GM23338 (cell line): ENCODE measurements at regions not wholly inside any gene's neighbourhood (a gene's known extent, or its start where the extent isn't known, plus 50 kb on each side); places are given as distances from the start of the nearest gene placed in this dataset.

ENCODE experiments used
- ATAC-seq: fragments of 200-7000 bp; cut with Tn5 transposase; 3 replicates; pipeline ENCODE4 v1.9.1; 2020
- DNase-seq: peaks from one replicate; pipeline ENCODE4 v3.0.0-alpha.2; 2015; ENCODE audit warnings: low spot score
- H2AFZ ChIP-seq: fragments of 200-600 bp; sonication (generic); 2 replicates; pipeline ENCODE4 v1.8.0; 2016; ENCODE audit warnings: antibody characterized with exemption, mild to moderate bottlenecking, moderate library complexity
- H3F3A ChIP-seq: fragments of 200-600 bp; sonication (generic); replicated peaks from 2 replicates; pipeline ENCODE4 v1.8.0; 2017; ENCODE audit warnings: antibody characterized with exemption, mixed run types, low read depth
- H3K27ac ChIP-seq: fragments of 200-600 bp; sonication (generic); 2 replicates; pipeline ENCODE4 v1.6.1; 2016; ENCODE audit warnings: low read depth
- H3K27me3 ChIP-seq: fragments of 200-600 bp; sonication (generic); 2 replicates; pipeline ENCODE4 v1.8.0; 2016; ENCODE audit warnings: mild to moderate bottlenecking, mixed run types, moderate library complexity; ENCODE audit not compliant: insufficient read depth
- H3K36me3 ChIP-seq: fragments of 200-600 bp; sonication (generic); 2 replicates; pipeline ENCODE4 v1.8.0; 2016; ENCODE audit warnings: mild to moderate bottlenecking; ENCODE audit not compliant: insufficient read depth
- H3K4me1 ChIP-seq: fragments of 200-600 bp; sonication (generic); 2 replicates; pipeline ENCODE4 v1.8.0; 2016; ENCODE audit warnings: mild to moderate bottlenecking, moderate library complexity; ENCODE audit not compliant: insufficient read depth
- H3K4me2 ChIP-seq: fragments of 200-600 bp; sonication (generic); 2 replicates; pipeline ENCODE4 v1.7.1; 2017; ENCODE audit warnings: mixed run types
- H3K4me3 ChIP-seq: fragments of 200-600 bp; sonication (generic); 2 replicates; pipeline ENCODE4 v1.6.1; 2016; ENCODE audit warnings: mixed run types
- H3K79me2 ChIP-seq: fragments of 200-600 bp; sonication (generic); replicated peaks from 2 replicates; pipeline ENCODE4 v1.8.0; 2017; ENCODE audit warnings: mild to moderate bottlenecking; ENCODE audit not compliant: insufficient read depth
- H3K9me2 ChIP-seq: fragments of 200-600 bp; sonication (generic); 2 replicates; pipeline ENCODE4 v1.8.0; 2017; ENCODE audit not compliant: insufficient read depth
- H4K20me1 ChIP-seq: fragments of 200-600 bp; sonication (generic); replicated peaks from 2 replicates; pipeline ENCODE4 v1.8.0; 2017; ENCODE audit warnings: mild to moderate bottlenecking; ENCODE audit not compliant: insufficient read depth
- H3K27ac Mint-ChIP-seq: 2 replicates; pipeline ENCODE4 v1.8.0; 2020; ENCODE audit warnings: inconsistent platforms, mild to moderate bottlenecking, moderate library complexity, mixed read lengths
- H3K27me3 Mint-ChIP-seq: 3 replicates; pipeline ENCODE4 v1.8.0; 2022; ENCODE audit warnings: low read depth, mild to moderate bottlenecking, moderate library complexity, mixed read lengths, inconsistent platforms; ENCODE audit not compliant: insufficient read depth, poor library complexity
- H3K36me3 Mint-ChIP-seq: 3 replicates; pipeline ENCODE4 v1.8.0; 2021; ENCODE audit warnings: low read depth, mild to moderate bottlenecking, inconsistent platforms, moderate library complexity, mixed read lengths
- H3K4me1 Mint-ChIP-seq: 3 replicates; pipeline ENCODE4 v1.8.0; 2020; ENCODE audit warnings: mild to moderate bottlenecking, inconsistent platforms, mixed read lengths
- H3K4me3 Mint-ChIP-seq: 3 replicates; pipeline ENCODE4 v1.8.0; 2021; ENCODE audit warnings: moderate library complexity, mild to moderate bottlenecking, inconsistent platforms, mixed read lengths
- H3K9me3 Mint-ChIP-seq: 3 replicates; pipeline ENCODE4 v1.8.0; 2020; ENCODE audit warnings: moderate library complexity, mild to moderate bottlenecking, inconsistent platforms, mixed read lengths
- ETS1 ChIP-seq: IDR thresholded peaks from 2 replicates; pipeline ENCODE4 v1.6.1; 2016; ENCODE audit warnings: antibody characterized with exemption
- EZH2 ChIP-seq: fragments of 200-600 bp; sonication (generic); IDR thresholded peaks from one replicate; pipeline ENCODE4 v1.8.0; 2017; ENCODE audit warnings: antibody characterized with exemption, mild to moderate bottlenecking, low read depth; ENCODE audit not compliant: unreplicated experiment
- EZH2phosphoT487 ChIP-seq: fragments of 200-600 bp; sonication (generic); IDR thresholded peaks from one replicate; pipeline ENCODE4 v1.8.1; 2018; ENCODE audit warnings: antibody characterized with exemption; ENCODE audit not compliant: unreplicated experiment
- JUNB ChIP-seq: IDR thresholded peaks from one replicate; pipeline ENCODE4 v1.6.1; 2016; ENCODE audit warnings: antibody characterized with exemption; ENCODE audit not compliant: unreplicated experiment
- NANOG ChIP-seq: IDR thresholded peaks from 2 replicates; pipeline ENCODE4 v1.6.1; 2016; ENCODE audit warnings: antibody characterized with exemption, borderline replicate concordance
- POLR2AphosphoS5 ChIP-seq: IDR thresholded peaks from 2 replicates; pipeline ENCODE4 v1.6.1; 2016; ENCODE audit warnings: antibody characterized with exemption, low read depth
- ZNF331 ChIP-seq: fragments of 250-450 bp; sonication (Bioruptor Pico); IDR thresholded peaks from 2 replicates; pipeline ENCODE4 v1.5.0; 2020; ENCODE audit warnings: low read depth, mild to moderate bottlenecking, moderate library complexity
- TF ChIP-seq, protein P1 (sequence below): IDR thresholded peaks from one replicate; pipeline ENCODE4 v1.6.1; 2018; ENCODE audit warnings: antibody characterized with exemption; ENCODE audit not compliant: unreplicated experiment
- TF ChIP-seq, protein P2 (sequence below): fragments of 250-450 bp; sonication (Bioruptor Pico); IDR thresholded peaks from 2 replicates; pipeline ENCODE4 v1.5.0; 2020; ENCODE audit warnings: mild to moderate bottlenecking, moderate library complexity
- TF ChIP-seq, protein P3 (sequence below), 2 experiments: fragments of 200-600 bp in 1 of 2; sonication (generic) in 1 of 2; conservative IDR thresholded peaks; 2 replicates each; pipeline versions ENCODE4 v1.5.1 to v1.6.1; 2016 to 2017; ENCODE audit warnings: antibody characterized with exemption in 2 of 2, low read depth in 2 of 2, mild to moderate bottlenecking in 2 of 2, moderate library complexity in 1 of 2

DNA sequence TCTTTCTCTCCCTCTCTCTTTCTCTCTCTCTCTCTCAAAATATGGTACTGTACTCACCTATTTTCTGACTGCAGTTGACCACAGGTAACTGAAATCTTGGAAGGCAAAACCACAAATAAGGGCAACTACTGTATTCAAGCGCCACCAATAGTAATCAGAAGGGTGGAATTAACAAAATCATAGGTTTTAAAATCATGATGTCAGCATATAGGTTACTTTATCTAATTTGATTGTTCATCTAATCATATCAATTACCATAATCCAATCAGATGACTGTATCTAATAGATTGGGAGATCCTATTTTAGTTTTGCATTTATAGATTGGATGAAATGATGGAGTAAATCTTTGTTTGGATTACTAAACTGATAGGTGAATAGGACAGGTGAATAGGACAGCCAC, 155.8 kb upstream of the KITLG start:
- Histone ChIP-seq H2AFZ (no peak overlapping the region), H4K20me1 (no peaks in the 10 kb centered on the region), H3K4me3 (no peak overlapping the region), H3K4me2 (no peak overlapping the region), H3F3A (no peaks in the 10 kb centered on the region), H3K79me2 (no peaks in the 10 kb centered on the region), H3K9me2 (no peaks in the 10 kb centered on the region), H3K27ac (no peak overlapping the region), H3K4me1 (peaks cover 3% of the 10 kb centered on the region; the same call in 1 of the 2 replicates), H3K27me3 (no peaks in the 10 kb centered on the region), H3K36me3 (no peaks in the 10 kb centered on the region)
- Mint-ChIP-seq H3K9me3 (no peaks in the 10 kb centered on the region; the same call in 2 of the 3 replicates), H3K27me3 (no peaks in the 10 kb centered on the region), H3K27ac (no peak overlapping the region), H3K4me3 (no peak overlapping the region), H3K4me1 (peaks cover 9% of the 10 kb centered on the region), H3K36me3 (no peaks in the 10 kb centered on the region)
- no peak for ATAC-seq
- no peak for TF ChIP-seq EZH2phosphoT487
- DNase-seq, result no peak

- Histone ChIP-seq H3K27me3 (no peaks in the 10 kb centered on the region), H3K79me2 (no peaks in the 10 kb centered on the region), H3K9me2 (no peaks in the 10 kb centered on the region), H3K36me3 (no peaks in the 10 kb centered on the region), H4K20me1 (no peaks in the 10 kb centered on the region), H3K4me2 (no peak overlapping the region), H3K4me3 (no peak overlapping the region), H3K4me1 (peaks cover 3% of the 10 kb centered on the region; the same call in 1 of the 2 replicates), H3F3A (no peaks in the 10 kb centered on the region), H3K27ac (no peak overlapping the region), H2AFZ (no peak overlapping the region)
- H3K4me3 Mint-ChIP-seq, result no peak overlapping the region
- H3K27me3 Mint-ChIP-seq, result no peaks in the 10 kb centered on the region
- DNase-seq, result no peak
- no peaks in the 10 kb centered on the region for H3K36me3 Mint-ChIP-seq
- H3K27ac Mint-ChIP-seq, result peak overlapping the region; percentile 68
- H3K9me3 Mint-ChIP-seq, result no peaks in the 10 kb centered on the region
- no peak for ATAC-seq
- H3K4me1 Mint-ChIP-seq, result peaks cover 9% of the 10 kb centered on the region
- TF ChIP-seq, protein P1, sequence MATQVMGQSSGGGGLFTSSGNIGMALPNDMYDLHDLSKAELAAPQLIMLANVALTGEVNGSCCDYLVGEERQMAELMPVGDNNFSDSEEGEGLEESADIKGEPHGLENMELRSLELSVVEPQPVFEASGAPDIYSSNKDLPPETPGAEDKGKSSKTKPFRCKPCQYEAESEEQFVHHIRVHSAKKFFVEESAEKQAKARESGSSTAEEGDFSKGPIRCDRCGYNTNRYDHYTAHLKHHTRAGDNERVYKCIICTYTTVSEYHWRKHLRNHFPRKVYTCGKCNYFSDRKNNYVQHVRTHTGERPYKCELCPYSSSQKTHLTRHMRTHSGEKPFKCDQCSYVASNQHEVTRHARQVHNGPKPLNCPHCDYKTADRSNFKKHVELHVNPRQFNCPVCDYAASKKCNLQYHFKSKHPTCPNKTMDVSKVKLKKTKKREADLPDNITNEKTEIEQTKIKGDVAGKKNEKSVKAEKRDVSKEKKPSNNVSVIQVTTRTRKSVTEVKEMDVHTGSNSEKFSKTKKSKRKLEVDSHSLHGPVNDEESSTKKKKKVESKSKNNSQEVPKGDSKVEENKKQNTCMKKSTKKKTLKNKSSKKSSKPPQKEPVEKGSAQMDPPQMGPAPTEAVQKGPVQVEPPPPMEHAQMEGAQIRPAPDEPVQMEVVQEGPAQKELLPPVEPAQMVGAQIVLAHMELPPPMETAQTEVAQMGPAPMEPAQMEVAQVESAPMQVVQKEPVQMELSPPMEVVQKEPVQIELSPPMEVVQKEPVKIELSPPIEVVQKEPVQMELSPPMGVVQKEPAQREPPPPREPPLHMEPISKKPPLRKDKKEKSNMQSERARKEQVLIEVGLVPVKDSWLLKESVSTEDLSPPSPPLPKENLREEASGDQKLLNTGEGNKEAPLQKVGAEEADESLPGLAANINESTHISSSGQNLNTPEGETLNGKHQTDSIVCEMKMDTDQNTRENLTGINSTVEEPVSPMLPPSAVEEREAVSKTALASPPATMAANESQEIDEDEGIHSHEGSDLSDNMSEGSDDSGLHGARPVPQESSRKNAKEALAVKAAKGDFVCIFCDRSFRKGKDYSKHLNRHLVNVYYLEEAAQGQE, result no peak
- TF ChIP-seq, protein P2, sequence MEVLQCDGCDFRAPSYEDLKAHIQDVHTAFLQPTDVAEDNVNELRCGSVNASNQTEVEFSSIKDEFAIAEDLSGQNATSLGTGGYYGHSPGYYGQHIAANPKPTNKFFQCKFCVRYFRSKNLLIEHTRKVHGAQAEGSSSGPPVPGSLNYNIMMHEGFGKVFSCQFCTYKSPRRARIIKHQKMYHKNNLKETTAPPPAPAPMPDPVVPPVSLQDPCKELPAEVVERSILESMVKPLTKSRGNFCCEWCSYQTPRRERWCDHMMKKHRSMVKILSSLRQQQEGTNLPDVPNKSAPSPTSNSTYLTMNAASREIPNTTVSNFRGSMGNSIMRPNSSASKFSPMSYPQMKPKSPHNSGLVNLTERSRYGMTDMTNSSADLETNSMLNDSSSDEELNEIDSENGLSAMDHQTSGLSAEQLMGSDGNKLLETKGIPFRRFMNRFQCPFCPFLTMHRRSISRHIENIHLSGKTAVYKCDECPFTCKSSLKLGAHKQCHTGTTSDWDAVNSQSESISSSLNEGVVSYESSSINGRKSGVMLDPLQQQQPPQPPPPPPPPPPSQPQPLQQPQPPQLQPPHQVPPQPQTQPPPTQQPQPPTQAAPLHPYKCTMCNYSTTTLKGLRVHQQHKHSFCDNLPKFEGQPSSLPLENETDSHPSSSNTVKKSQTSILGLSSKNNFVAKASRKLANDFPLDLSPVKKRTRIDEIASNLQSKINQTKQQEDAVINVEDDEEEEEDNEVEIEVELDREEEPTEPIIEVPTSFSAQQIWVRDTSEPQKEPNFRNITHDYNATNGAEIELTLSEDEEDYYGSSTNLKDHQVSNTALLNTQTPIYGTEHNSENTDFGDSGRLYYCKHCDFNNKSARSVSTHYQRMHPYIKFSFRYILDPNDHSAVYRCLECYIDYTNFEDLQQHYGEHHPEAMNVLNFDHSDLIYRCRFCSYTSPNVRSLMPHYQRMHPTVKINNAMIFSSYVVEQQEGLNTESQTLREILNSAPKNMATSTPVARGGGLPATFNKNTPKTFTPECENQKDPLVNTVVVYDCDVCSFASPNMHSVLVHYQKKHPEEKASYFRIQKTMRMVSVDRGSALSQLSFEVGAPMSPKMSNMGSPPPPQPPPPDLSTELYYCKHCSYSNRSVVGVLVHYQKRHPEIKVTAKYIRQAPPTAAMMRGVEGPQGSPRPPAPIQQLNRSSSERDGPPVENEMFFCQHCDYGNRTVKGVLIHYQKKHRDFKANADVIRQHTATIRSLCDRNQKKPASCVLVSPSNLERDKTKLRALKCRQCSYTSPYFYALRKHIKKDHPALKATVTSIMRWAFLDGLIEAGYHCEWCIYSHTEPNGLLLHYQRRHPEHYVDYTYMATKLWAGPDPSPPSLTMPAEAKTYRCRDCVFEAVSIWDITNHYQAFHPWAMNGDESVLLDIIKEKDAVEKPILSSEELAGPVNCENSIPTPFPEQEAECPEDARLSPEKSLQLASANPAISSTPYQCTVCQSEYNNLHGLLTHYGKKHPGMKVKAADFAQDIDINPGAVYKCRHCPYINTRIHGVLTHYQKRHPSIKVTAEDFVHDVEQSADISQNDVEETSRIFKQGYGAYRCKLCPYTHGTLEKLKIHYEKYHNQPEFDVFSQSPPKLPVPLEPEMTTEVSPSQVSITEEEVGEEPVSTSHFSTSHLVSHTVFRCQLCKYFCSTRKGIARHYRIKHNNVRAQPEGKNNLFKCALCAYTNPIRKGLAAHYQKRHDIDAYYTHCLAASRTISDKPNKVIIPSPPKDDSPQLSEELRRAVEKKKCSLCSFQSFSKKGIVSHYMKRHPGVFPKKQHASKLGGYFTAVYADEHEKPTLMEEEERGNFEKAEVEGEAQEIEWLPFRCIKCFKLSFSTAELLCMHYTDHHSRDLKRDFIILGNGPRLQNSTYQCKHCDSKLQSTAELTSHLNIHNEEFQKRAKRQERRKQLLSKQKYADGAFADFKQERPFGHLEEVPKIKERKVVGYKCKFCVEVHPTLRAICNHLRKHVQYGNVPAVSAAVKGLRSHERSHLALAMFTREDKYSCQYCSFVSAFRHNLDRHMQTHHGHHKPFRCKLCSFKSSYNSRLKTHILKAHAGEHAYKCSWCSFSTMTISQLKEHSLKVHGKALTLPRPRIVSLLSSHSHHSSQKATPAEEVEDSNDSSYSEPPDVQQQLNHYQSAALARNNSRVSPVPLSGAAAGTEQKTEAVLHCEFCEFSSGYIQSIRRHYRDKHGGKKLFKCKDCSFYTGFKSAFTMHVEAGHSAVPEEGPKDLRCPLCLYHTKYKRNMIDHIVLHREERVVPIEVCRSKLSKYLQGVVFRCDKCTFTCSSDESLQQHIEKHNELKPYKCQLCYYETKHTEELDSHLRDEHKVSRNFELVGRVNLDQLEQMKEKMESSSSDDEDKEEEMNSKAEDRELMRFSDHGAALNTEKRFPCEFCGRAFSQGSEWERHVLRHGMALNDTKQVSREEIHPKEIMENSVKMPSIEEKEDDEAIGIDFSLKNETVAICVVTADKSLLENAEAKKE, result no peak
- TF ChIP-seq EZH2phosphoT487 (no peak), ETS1 (no peak), JUNB (no peak), ZNF331 (CRISPR knock-in tag) (no peak), EZH2 (no peak), POLR2AphosphoS5 (no peak), NANOG (no peak)
- TF ChIP-seq, protein P3, sequence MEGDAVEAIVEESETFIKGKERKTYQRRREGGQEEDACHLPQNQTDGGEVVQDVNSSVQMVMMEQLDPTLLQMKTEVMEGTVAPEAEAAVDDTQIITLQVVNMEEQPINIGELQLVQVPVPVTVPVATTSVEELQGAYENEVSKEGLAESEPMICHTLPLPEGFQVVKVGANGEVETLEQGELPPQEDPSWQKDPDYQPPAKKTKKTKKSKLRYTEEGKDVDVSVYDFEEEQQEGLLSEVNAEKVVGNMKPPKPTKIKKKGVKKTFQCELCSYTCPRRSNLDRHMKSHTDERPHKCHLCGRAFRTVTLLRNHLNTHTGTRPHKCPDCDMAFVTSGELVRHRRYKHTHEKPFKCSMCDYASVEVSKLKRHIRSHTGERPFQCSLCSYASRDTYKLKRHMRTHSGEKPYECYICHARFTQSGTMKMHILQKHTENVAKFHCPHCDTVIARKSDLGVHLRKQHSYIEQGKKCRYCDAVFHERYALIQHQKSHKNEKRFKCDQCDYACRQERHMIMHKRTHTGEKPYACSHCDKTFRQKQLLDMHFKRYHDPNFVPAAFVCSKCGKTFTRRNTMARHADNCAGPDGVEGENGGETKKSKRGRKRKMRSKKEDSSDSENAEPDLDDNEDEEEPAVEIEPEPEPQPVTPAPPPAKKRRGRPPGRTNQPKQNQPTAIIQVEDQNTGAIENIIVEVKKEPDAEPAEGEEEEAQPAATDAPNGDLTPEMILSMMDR (conservative IDR thresholded peaks at IDR 0.05; ENCODE audit: low read depth in 2 of 2), result no peak
These were observed 152.7 kb upstream of the KITLG start for GRCh38 chr12:88733008-88733407.
